HG02938 (cell line): ENCODE measurements at regions not wholly inside any gene's neighbourhood (a gene's known extent, or its start where the extent isn't known, plus 50 kb on each side); places are given as distances from the start of the nearest gene placed in this dataset.
"Not testable (repeated sequence)": the region's sequence is repeated elsewhere in the genome, so short reads cannot be mapped to it uniquely, and the experiment has no call there.

Source experiments
- ATAC-seq: cut with Tn5 transposase; IDR thresholded peaks from one replicate; pipeline ENCODE4 v1.9.1; 2021; ENCODE audit warnings: mild to moderate bottlenecking, moderate library complexity; ENCODE audit not compliant: unreplicated experiment

DNA sequence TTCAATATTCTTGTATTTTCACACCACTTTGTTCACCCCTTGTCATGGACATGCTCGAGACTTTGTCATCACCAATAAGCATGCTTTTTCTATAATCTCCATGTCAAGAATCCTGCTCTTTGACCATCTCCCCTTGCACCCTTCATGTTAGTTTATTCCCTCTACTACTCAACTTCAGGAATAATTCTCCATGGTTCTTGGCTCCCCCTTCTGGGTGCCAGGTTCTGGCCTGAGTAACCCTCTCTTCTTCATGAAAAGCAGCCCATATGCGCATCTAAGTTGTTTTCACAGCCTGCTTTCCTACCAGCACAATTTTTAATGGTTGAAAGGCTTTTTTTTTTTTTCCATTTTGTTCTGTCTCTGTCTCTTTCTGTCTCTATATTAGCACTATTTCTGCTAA, 160.7 kb downstream of the LEPR start:
- ATAC-seq, result no peak

GRCh38 chr1:65584399-65584798, 163.9 kb downstream of the LEPR start:
- ATAC-seq, result no peak

DNA sequence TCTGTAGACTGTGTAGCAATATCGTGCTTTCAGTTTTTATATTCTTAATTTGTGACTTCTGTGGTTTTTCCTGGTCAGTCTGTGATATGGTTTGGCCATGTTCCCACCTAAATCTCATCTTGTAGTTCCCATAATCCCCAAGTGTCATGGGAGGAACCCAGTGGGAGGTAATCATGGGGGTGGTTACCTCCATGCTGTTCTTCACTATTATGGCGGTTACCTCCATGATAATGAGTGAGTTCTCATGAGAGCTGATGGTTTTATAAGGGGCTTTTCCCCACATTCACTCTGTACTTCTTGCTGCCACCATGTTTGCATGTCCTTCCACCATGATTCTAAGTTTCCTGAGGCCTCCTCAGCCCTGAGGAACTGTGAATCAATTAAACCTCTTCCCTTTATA, 169.8 kb downstream of the LEPR start:
- ATAC-seq, result no peak

- ATAC-seq, result no peak
These were observed 173.0 kb downstream of the LEPR start for GRCh38 chr1:65593516-65593915.

- no peak for ATAC-seq
These were observed 175.3 kb downstream of the LEPR start for GRCh38 chr1:65595724-65596123.

DNA sequence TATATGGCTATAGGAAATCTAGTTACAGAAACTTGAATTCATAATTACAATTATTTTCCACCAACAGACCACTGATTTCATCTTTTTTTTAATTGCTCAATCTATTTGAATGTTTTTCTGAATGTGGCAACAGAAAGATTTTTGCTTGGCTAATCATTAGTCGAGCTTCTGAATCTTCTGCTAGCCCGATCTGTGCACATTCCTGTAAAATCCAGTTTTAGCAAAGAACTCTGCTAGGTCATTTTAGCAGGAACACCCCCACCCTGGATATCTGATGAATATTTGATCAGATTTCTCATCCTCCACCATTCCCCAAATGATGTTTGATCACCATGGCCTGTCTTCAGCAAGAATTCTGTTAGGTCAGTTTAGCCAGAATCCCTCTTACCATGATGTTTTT, 176.3 kb downstream of the LEPR start:
- no peak for ATAC-seq

- no peak for ATAC-seq
These were observed 185.2 kb downstream of the LEPR start for GRCh38 chr1:65605621-65606020.

- no peak for ATAC-seq
These were observed 186.0 kb downstream of the LEPR start for GRCh38 chr1:65606426-65606825.

GRCh38 chr1:65613884-65614283, 178.8 kb upstream of the PDE4B start:
- no peak for ATAC-seq

DNA sequence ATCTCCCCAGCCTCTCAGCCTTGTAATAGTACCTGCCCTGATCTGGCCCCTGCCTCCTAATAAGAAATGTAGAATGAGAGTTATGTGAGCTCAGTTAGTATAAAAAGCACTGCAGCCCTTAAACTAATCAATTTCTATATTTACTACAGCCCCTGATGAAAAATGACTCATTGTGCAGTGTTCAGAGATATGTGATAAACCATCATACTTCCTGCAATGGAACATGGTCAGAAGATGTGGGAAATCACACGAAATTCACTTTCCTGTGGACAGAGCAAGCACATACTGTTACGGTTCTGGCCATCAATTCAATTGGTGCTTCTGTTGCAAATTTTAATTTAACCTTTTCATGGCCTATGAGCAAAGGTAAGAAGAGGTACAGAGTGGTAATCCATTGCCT, 176.8 kb upstream of the PDE4B start:
- ATAC-seq, result no peak

DNA sequence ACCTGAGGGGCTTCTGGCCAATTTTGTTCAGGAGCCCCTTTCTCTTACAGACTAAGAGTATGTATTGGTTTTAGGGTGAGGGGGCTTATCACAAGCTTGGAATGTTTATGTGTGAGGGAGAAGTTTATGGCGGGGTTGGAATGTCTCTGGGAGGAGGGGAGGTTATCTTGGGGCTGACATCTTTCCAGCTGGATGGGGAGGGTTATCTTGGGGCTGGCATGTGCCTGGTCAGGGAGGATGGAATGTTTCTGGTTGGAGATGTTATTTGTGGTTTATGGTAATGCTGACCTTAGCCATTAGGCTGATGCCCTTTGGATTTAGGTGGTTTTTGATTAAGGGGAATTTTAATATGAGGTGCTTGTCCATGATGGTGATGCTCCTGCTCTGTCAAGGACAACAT, 171.0 kb upstream of the PDE4B start:
- not testable (repeated sequence) for ATAC-seq

GRCh38 chr1:65623895-65624294, 168.8 kb upstream of the PDE4B start:
- no peak for ATAC-seq

- no peak for ATAC-seq
These were observed 167.2 kb upstream of the PDE4B start for GRCh38 chr1:65625528-65625927.

- ATAC-seq, result no peak
These were observed 166.7 kb upstream of the PDE4B start for GRCh38 chr1:65626003-65626402.

- no peak for ATAC-seq
These were observed 162.9 kb upstream of the PDE4B start for GRCh38 chr1:65629788-65630187.

DNA sequence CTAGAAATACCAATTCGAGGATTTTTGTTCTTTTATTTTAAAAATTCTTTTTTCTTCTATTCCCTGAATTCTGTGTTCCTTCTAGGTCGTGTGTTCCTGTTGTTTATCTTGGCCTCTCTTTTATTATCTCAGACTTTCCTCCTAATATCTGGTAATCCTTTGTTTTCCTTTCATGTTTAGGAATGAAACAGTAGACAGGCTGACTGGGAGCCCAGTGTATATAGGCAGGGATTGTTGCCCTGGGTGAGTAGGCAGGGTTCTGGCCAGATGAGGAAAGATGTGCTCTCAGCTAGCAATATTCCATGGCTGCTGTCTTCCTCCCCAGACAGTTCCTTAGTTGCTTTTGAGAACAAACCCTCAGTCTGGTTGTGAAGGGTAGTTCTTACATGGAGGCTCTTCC, 161.8 kb upstream of the PDE4B start:
- ATAC-seq, result no peak

DNA sequence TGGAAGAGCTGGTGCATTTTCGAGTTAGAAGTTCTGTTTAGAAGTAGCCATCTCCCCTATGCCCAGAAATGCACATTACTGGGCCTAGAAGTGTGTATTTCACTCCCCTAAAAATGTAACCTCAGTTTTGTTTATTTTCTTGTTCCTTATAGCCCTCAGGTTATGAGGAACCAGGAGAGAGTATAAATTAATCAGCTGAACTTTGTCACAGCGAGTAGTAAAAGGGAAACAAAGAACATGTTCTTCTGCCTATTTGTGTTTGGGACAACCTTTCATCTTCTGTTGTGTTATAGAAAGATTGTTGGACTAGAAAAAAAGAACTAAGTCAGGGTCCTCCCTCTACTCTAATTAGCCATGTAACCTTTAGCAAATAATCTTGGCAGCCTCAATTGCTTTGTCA, 160.5 kb upstream of the PDE4B start:
- ATAC-seq, result no peak

- ATAC-seq, result no peak
These were observed 152.6 kb upstream of the PDE4B start for GRCh38 chr1:65640046-65640445.

DNA sequence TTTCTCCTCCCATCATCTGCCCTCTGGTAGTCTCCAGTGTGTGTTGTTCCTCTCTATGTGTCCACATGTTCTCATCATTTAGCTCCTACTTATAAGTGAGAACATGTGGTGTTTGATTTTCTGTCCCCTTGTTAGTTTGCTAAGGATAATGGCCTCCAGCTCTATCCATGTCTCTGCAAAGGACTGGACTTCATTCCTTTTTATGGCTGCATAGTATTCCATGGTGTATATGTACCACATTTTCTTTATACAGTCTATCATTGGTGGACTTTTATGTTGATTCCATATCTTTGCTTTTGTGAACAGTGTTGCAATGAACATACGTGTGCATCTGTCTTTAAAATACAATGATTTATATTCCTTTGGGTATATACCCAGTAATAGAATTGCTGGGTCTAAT, 143.5 kb upstream of the PDE4B start:
- not testable (repeated sequence) for ATAC-seq

DNA sequence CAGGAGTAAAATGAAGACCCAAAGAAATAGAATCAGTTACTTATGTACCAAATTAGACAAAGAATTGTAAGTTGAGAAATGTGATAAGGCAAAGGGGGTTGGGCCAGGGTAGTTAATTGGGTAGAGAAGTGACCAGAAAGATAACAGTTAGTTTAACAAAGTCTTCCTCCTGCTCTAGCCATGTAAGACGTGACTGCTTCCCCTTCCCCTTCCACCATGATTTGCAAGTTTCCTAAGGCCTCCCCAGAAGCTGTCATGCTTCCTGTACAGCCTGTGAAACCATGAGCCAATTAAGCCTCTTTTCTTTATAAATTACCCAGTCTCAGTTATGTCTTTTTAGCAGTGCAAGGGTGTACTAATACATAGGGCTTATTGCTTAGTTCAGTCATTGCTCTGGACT, 142.0 kb upstream of the PDE4B start:
- ATAC-seq, result no peak

DNA sequence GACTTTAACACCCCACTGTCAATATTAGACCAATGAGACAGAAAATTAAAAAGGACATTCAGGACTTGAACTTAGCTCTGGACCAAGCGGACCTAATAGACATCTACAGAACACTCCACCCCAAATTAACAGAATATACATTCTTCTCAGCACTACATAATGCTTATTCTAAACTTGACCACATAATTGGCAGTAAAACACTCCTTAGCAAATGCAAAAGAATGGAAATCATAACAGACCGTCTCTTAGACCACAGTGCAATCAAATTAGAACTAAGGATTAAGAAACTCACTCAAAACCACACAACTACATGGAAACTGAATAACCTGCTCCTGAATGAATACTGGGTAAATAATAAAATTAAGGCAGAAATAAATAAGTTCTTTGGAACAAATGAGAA, 138.2 kb upstream of the PDE4B start:
- ATAC-seq, result not testable (repeated sequence)

DNA sequence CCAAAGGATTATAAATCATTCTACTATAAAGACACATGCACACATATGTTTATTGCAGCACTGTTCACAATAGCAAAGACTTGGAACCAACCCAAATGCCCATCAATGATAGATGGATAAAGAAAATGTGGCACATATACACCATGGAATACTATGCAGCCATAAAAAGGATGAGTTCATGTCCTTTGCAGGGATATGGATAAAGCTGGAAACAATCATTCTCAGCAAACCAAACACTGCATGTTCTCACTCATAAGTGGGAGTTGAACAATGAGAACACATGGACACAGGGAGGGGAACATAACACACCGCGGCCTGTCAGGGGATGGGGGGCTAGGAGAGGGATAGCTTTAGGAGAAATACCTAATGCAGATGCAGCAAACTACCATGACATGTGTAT, 135.1 kb upstream of the PDE4B start:
- ATAC-seq, result not testable (repeated sequence)

GRCh38 chr1:65658122-65658521, 134.6 kb upstream of the PDE4B start:
- ATAC-seq, result no peak

GRCh38 chr1:65668368-65668767, 124.3 kb upstream of the PDE4B start:
- no peak for ATAC-seq
